OCI-LY7 (cell line): ENCODE measurements at regions not wholly inside any gene's neighbourhood (a gene's known extent, or its start where the extent isn't known, plus 50 kb on each side); places are given as distances from the start of the nearest gene placed in this dataset.
"Not testable (repeated sequence)": the region's sequence is repeated elsewhere in the genome, so short reads cannot be mapped to it uniquely, and the experiment has no call there.

Experiments used
- BruUV-seq: library from RNA; stranded (reverse); fragments of 400-500 nt; replicated peaks from 2 replicates; lab custom pipeline; 2021; lab: Mats Ljungman, UMichigan
- CTCF ChIA-PET: fragments of 300-600 bp; sonication (Branson Sonifier 250); formaldehyde crosslinking; loops from one replicate; lab custom pipeline; 2022; ENCODE audit warnings: antibody characterized with exemption; ENCODE audit not compliant: unreplicated experiment; lab: Charles Lee
- POLR2A ChIA-PET: fragments of 300-600 bp; sonication (Branson Sonifier 250); formaldehyde crosslinking; loops from one replicate; lab custom pipeline; 2022; ENCODE audit warnings: antibody characterized with exemption; lab: Charles Lee
- DNase-seq: peaks from one replicate; pipeline ENCODE4 v3.0.0-alpha.2; 2015; ENCODE audit warnings: low spot score
- H2AFZ ChIP-seq: fragments of 200-600 bp; sonication (generic), shearing (Covaris generic); 2 replicates; pipeline ENCODE4 v1.6.1; 2014; ENCODE audit warnings: mild to moderate bottlenecking, antibody characterized with exemption, low read length, moderate library complexity
- H3K27ac ChIP-seq: fragments of 200-600 bp; sonication (generic); 2 replicates; pipeline ENCODE4 v1.5.1; 2014; ENCODE audit warnings: mixed run types, low read depth, mild to moderate bottlenecking, moderate library complexity, low read length, inconsistent platforms; ENCODE audit not compliant: poor library complexity, severe bottlenecking
- H3K36me3 ChIP-seq: fragments of 200-600 bp; sonication (generic); 2 replicates; pipeline ENCODE4 v1.6.1; 2014; ENCODE audit warnings: mild to moderate bottlenecking, antibody characterized with exemption, low read length, moderate library complexity, mixed read lengths; ENCODE audit not compliant: insufficient read depth
- H3K4me1 ChIP-seq: fragments of 200-600 bp; sonication (generic); 2 replicates; pipeline ENCODE4 v1.5.1; 2014; ENCODE audit warnings: mild to moderate bottlenecking, low read length; ENCODE audit not compliant: insufficient read depth, poor library complexity, severe bottlenecking
- H3K4me2 ChIP-seq: fragments of 200-600 bp; sonication (generic); 2 replicates; pipeline ENCODE4 v1.6.1; 2014; ENCODE audit warnings: mild to moderate bottlenecking, low read length
- H3K4me3 ChIP-seq: fragments of 200-600 bp; sonication (generic); 2 replicates; pipeline ENCODE4 v1.5.1; 2014; ENCODE audit warnings: mild to moderate bottlenecking, low read depth, low read length; ENCODE audit not compliant: poor library complexity, severe bottlenecking
- H3K79me2 ChIP-seq: fragments of 200-600 bp; sonication (generic); 2 replicates; pipeline ENCODE4 v1.6.1; 2016; ENCODE audit warnings: low read depth, mild to moderate bottlenecking, low read length, moderate library complexity, mixed read lengths; ENCODE audit not compliant: insufficient read depth
- H3K9me2 ChIP-seq: fragments of 200-600 bp; sonication (generic); 2 replicates; pipeline ENCODE4 v1.6.1; 2016; ENCODE audit warnings: mild to moderate bottlenecking, low read length, mixed read lengths; ENCODE audit not compliant: insufficient read depth
- H3K9me3 ChIP-seq: fragments of 200-600 bp; sonication (generic); 2 replicates; pipeline ENCODE4 v1.6.1; 2014; ENCODE audit warnings: mild to moderate bottlenecking, mixed run types, low read length, mixed read lengths
- H4K20me1 ChIP-seq: fragments of 200-600 bp; sonication (generic); 2 replicates; pipeline ENCODE4 v1.6.1; 2014; ENCODE audit warnings: mild to moderate bottlenecking, antibody characterized with exemption, low read length, moderate library complexity, mixed read lengths; ENCODE audit not compliant: insufficient read depth
- CTCF ChIP-seq: fragments of 200-600 bp; sonication (generic); conservative IDR thresholded peaks from 2 replicates; pipeline ENCODE4 v1.5.1; 2014; ENCODE audit warnings: mild to moderate bottlenecking, antibody characterized with exemption, low read length, moderate library complexity, mixed read lengths
- EZH2phosphoT487 ChIP-seq: fragments of 200-600 bp; sonication (generic); IDR thresholded peaks from 2 replicates; pipeline ENCODE4 v1.6.1; 2018; ENCODE audit warnings: low read depth, borderline replicate concordance, mild to moderate bottlenecking, mixed run types, antibody characterized with exemption, low read length, moderate library complexity, mixed read lengths
- intact Hi-C: fragments of 100-400 bp; cut with micrococcal nuclease; formaldehyde crosslinking; loops from one replicate; pipeline ENCODE4 v1.10.0; 2022; ENCODE audit not compliant: unreplicated experiment

- CTCF ChIA-PET = no interaction called here
- intact Hi-C loops = no loop called here
- Histone ChIP-seq H3K4me2 (no peak overlapping the region), H3K4me3 (no peak overlapping the region), H3K9me2 (no peaks in the 10 kb centered on the region), H3K79me2 (no peaks in the 10 kb centered on the region), H3K9me3 (no peaks in the 10 kb centered on the region), H3K4me1 (no peaks in the 10 kb centered on the region), H2AFZ (no peak overlapping the region), H3K36me3 (no peaks in the 10 kb centered on the region), H3K27ac (no peak overlapping the region), H4K20me1 (no peaks in the 10 kb centered on the region)
- TF ChIP-seq EZH2phosphoT487 = no peak
- no TSS peak for BruUV-seq
- POLR2A ChIA-PET = no interaction called here
- no peak for DNase-seq
Measured at GRCh38 chr20:54985091-54985490, 509.7 kb downstream of the DOK5 start.

- CTCF ChIA-PET = no interaction called here
Measured at GRCh38 chr20:54984104-54984448, 508.7 kb downstream of the DOK5 start.

GRCh38 chr20:54983394-54984103 is 508.2 kb downstream of the DOK5 start:
- H4K20me1 ChIP-seq, H3K4me3 ChIP-seq, intact Hi-C loops, CTCF ChIA-PET, H3K79me2 ChIP-seq, BruUV-seq, H3K4me1 ChIP-seq, H3K36me3 ChIP-seq, H3K27ac ChIP-seq, H3K9me3 ChIP-seq, H3K4me2 ChIP-seq, DNase-seq, H2AFZ ChIP-seq, H3K9me2 ChIP-seq: not testable (repeated sequence)
- POLR2A ChIA-PET = interaction anchor here (0.6 kb wide), 1 partner anchor 27 kb away, joined by 5 read pairs; no protein-coding TSS in a partner anchor

More at GRCh38 chr20:54984104-54984448, 508.7 kb downstream of the DOK5 start:
- Histone ChIP-seq H3K27ac (no peak overlapping the region), H3K9me2 (no peaks in the 10 kb centered on the region), H4K20me1 (no peaks in the 10 kb centered on the region), H2AFZ (no peak overlapping the region), H3K4me3 (no peak overlapping the region), H3K4me2 (no peak overlapping the region), H3K9me3 (no peaks in the 10 kb centered on the region), H3K4me1 (no peaks in the 10 kb centered on the region), H3K36me3 (no peaks in the 10 kb centered on the region), H3K79me2 (no peaks in the 10 kb centered on the region)
- POLR2A ChIA-PET = interaction anchor here (0.6 kb wide), 1 partner anchor 27 kb away, joined by 5 read pairs; no protein-coding TSS in a partner anchor
- no peak for TF ChIP-seq CTCF
- no peak for TF ChIP-seq EZH2phosphoT487
- intact Hi-C loops = no loop called here
- BruUV-seq = no TSS peak
- no peak for DNase-seq
